Glutamatergic neuron (in vitro differentiated cells): ENCODE measurements at regions not wholly inside any gene's neighbourhood (a gene's known extent, or its start where the extent isn't known, plus 50 kb on each side); places are given as distances from the start of the nearest gene placed in this dataset.

Experiments
- DNase-seq: peaks from one replicate; pipeline ENCODE4 v3.0.0; 2022
- H3K27ac Mint-ChIP-seq: one replicate; pipeline ENCODE4 v1.8.0; 2020; ENCODE audit warnings: mild to moderate bottlenecking, mixed read lengths, inconsistent platforms; ENCODE audit not compliant: unreplicated experiment
- H3K27me3 Mint-ChIP-seq: one replicate; pipeline ENCODE4 v1.8.0; 2020; ENCODE audit warnings: mild to moderate bottlenecking, moderate library complexity, mixed read lengths, inconsistent platforms; ENCODE audit not compliant: unreplicated experiment
- H3K36me3 Mint-ChIP-seq: one replicate; pipeline ENCODE4 v1.8.0; 2020; ENCODE audit warnings: mild to moderate bottlenecking, mixed read lengths, inconsistent platforms; ENCODE audit not compliant: unreplicated experiment
- H3K4me1 Mint-ChIP-seq: one replicate; pipeline ENCODE4 v1.8.0; 2020; ENCODE audit warnings: mild to moderate bottlenecking, low read depth, mixed read lengths, inconsistent platforms; ENCODE audit not compliant: unreplicated experiment
- H3K4me3 Mint-ChIP-seq: one replicate; pipeline ENCODE4 v1.8.0; 2020; ENCODE audit warnings: mild to moderate bottlenecking, mixed read lengths, inconsistent platforms; ENCODE audit not compliant: unreplicated experiment
- H3K9me3 Mint-ChIP-seq: one replicate; pipeline ENCODE4 v1.8.0; 2020; ENCODE audit warnings: mild to moderate bottlenecking, moderate library complexity, mixed read lengths, inconsistent platforms; ENCODE audit not compliant: unreplicated experiment
- TF ChIP-seq, protein P1 (sequence below): fragments of 200-600 bp; sonication (generic); IDR thresholded peaks from one replicate; pipeline ENCODE4 v1.5.0; 2021; ENCODE audit not compliant: partially characterized antibody, unreplicated experiment

DNA sequence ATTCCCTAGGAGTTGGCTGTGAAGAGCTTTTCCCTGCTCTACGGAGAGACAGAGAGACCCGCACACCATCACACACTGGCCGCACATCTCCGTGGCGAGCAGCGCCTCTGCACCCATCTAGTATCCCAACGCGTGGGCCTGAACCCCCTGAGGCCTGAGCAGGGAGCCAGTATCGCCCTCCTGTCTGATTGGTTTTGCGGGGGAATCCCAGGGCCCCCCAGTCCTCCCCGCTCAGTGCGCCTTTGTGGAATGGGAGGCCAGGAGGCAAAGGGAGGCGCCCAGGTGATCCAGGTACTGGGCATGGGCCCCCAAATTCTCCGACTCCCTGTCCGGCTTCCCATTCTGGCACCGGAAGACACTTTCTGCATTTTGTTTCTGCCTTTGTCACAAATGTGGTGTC, 344.3 kb downstream of the GLRX3 start:
- DNase-seq = no peak
- H3K27me3 Mint-ChIP-seq = peaks cover 3% of the 10 kb centered on the region
- H3K9me3 Mint-ChIP-seq = peaks cover 9% of the 10 kb centered on the region
- no peak overlapping the region for H3K27ac Mint-ChIP-seq
- TF ChIP-seq, protein P1, sequence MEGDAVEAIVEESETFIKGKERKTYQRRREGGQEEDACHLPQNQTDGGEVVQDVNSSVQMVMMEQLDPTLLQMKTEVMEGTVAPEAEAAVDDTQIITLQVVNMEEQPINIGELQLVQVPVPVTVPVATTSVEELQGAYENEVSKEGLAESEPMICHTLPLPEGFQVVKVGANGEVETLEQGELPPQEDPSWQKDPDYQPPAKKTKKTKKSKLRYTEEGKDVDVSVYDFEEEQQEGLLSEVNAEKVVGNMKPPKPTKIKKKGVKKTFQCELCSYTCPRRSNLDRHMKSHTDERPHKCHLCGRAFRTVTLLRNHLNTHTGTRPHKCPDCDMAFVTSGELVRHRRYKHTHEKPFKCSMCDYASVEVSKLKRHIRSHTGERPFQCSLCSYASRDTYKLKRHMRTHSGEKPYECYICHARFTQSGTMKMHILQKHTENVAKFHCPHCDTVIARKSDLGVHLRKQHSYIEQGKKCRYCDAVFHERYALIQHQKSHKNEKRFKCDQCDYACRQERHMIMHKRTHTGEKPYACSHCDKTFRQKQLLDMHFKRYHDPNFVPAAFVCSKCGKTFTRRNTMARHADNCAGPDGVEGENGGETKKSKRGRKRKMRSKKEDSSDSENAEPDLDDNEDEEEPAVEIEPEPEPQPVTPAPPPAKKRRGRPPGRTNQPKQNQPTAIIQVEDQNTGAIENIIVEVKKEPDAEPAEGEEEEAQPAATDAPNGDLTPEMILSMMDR = no peak
- H3K4me3 Mint-ChIP-seq = no peak overlapping the region
- no peaks in the 10 kb centered on the region for H3K36me3 Mint-ChIP-seq
- peaks cover 3% of the 10 kb centered on the region for H3K4me1 Mint-ChIP-seq

DNA sequence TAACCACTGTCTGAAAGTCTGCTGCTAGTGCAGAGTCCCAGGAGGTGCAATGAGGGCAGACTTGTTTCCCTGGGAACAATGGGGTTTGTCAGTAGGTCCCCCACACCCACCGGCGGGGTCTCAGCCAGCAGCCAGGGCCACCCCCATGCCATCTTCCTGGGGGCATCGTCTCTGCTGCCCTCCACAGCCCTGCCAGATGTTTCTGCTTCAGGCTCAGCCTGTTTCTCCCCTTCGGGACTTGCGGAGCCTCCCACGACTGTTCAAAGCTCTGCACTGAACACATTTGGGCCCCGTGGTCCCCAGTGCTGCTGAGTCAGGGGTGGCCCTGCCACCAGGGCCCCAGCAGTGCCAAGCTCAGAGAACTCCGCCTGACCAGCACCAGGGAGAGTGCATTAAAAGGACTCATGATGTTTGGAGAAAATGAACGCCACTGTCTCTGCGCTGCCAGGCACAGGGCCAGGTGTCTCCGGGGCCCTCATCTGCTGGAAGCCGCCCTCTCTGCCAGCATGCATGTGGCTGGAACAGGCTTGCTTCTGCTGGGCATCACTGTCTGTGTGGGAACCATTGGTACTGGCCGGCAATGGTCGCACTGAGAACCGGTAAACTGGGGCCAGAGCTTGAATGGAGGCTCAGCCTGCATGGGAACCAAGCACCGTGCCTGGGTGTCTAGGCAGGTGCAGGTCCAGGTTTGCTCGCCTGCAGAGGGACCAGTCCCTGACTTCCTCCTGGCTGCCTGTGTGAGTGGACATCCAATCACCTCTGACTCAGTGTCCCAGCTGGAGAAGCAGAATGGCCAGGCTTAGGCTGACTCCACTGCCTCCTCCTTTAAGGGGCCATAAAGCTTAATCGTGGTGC, 345.1 kb downstream of the GLRX3 start:
- H3K4me1 Mint-ChIP-seq = peaks cover 3% of the 10 kb centered on the region
- peaks cover 9% of the 10 kb centered on the region for H3K9me3 Mint-ChIP-seq
- no peak overlapping the region for H3K27ac Mint-ChIP-seq
- H3K4me3 Mint-ChIP-seq = no peak overlapping the region
- H3K36me3 Mint-ChIP-seq = no peaks in the 10 kb centered on the region
- peaks cover 3% of the 10 kb centered on the region for H3K27me3 Mint-ChIP-seq
- TF ChIP-seq, protein P1 = no peak
- DNase-seq = no peak

DNA sequence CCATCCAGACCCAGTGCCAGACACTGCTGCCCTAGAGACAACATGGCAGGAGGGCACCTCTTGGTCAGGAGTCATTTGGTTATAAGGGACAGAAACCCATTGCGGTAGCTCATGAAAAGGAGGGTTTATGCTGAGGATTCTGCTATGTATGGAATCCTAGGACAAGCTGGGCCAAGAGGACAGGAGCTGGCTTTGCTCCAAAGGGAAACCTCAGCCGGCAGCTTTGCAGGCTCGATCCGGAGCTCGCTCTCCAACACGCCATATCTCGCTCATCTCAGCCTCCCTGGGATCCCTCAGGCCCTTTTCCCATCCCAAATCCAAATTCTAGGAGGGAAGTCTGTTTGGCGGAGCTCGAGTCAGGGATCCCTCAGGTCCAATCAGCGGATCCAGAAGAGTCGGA, 345.7 kb downstream of the GLRX3 start:
- no peaks in the 10 kb centered on the region for H3K36me3 Mint-ChIP-seq
- no peak for DNase-seq
- peaks cover 9% of the 10 kb centered on the region for H3K9me3 Mint-ChIP-seq
- H3K27ac Mint-ChIP-seq = no peak overlapping the region
- H3K4me1 Mint-ChIP-seq = peaks cover 3% of the 10 kb centered on the region
- H3K4me3 Mint-ChIP-seq = no peak overlapping the region
- peaks cover 3% of the 10 kb centered on the region for H3K27me3 Mint-ChIP-seq
- TF ChIP-seq, protein P1 = no peak

DNA sequence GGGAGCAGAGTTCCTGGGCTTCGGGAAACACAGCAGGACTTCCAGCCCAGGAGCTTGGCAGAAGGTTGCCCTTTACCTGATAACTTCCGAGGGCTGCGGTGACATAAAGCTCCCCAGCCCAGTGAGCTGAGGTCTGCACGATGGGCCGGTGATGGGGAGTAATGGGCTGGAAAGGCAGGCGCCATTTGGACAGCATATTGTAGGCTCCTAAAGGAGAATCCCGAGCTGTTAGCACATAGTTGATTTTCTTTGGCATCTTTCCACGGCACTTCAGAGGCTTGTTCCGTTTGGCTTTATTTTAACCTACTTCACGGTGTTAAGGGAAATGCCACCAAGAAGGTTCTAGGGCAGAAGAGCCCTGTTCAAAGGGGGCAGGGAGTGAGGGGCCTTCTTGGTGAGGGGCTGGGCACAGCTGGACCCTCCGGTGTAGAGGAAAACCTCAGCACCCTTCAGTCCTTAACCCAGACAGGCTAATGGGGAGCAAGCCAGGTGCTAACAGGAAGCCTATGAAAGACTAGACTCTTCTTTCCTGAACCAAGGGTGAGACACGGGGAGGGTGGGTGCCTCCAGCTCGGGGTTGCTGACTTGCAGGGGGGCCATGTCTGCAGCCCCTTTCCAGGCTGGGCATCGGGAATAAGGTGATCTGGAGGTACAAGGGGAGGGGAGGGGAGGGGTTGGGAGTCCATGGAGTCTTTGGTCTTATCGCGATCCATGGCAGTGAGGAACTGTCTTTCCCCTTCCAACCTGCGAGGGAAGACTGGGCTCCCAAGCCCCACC, 347.7 kb downstream of the GLRX3 start:
- Mint-ChIP-seq H3K27me3 (peaks cover 2% of the 10 kb centered on the region), H3K27ac (no peak overlapping the region), H3K9me3 (peaks cover 9% of the 10 kb centered on the region), H3K4me1 (peaks cover 3% of the 10 kb centered on the region), H3K4me3 (no peak overlapping the region), H3K36me3 (no peaks in the 10 kb centered on the region)
- no peak for DNase-seq
- TF ChIP-seq, protein P1 = no peak
